ENCODE measurements at regions not wholly inside any gene's neighbourhood (a gene's known extent, or its start where the extent isn't known, plus 50 kb on each side); places are given as distances from the start of the nearest gene placed in this dataset.

- no peak overlapping the region for H3K27ac ChIP-seq (ENCODE audit: low read length)
- no peaks in the 10 kb centered on the region for H4K20me1 ChIP-seq (ENCODE audit: insufficient read depth, low read length)
Measured at GRCh38 chr2:107384422-107384821, 442.3 kb upstream of the RGPD4 start.

GRCh38 chr2:107385921-107386320, 440.8 kb upstream of the RGPD4 start:
- no peaks in the 10 kb centered on the region for H3K79me2 ChIP-seq (ENCODE audit: insufficient read depth, low read length)

More at GRCh38 chr2:107384422-107384821, 442.3 kb upstream of the RGPD4 start:
- no peaks in the 10 kb centered on the region for H3K9me3 ChIP-seq (ENCODE audit: insufficient read depth, low read length, severe bottlenecking)
- DNase-seq = no peak
- no peaks in the 10 kb centered on the region for H3K27me3 ChIP-seq (ENCODE audit: insufficient read depth, low read length, poor library complexity)
- no peak overlapping the region for H3K4me3 ChIP-seq (ENCODE audit: low read depth in 1 of 2, low read length in 2 of 2)
- H3K4me2 ChIP-seq (ENCODE audit: insufficient read depth, low read length) = no peak overlapping the region
- H3K36me3 ChIP-seq (ENCODE audit: insufficient read depth, low read length) = no peaks in the 10 kb centered on the region
- no peak overlapping the region for H3K9ac ChIP-seq (ENCODE audit: low read depth, low read length)
- TF ChIP-seq EZH2 (IDR thresholded peaks at IDR 0.05; ENCODE audit: borderline replicate concordance, low read depth, low read length, severe bottlenecking) = no peak
- TF ChIP-seq CTCF (IDR thresholded peaks at IDR 0.05; ENCODE audit: borderline replicate concordance, extremely low read depth, low read length, poor library complexity, severe bottlenecking) = no peak
- no peaks in the 10 kb centered on the region for H3K79me2 ChIP-seq (ENCODE audit: insufficient read depth, low read length)
- H3K4me1 ChIP-seq (ENCODE audit: insufficient read depth, low read length) = no peaks in the 10 kb centered on the region
- no peak for ATAC-seq (ENCODE audit: insufficient read depth, low read depth)
- H2AFZ ChIP-seq (ENCODE audit: low read depth, low read length) = no peak overlapping the region

GRCh38 chr2:107392241-107392704, 434.4 kb upstream of the RGPD4 start:
- Histone ChIP-seq H3K27ac (ENCODE audit: low read length) (no peak overlapping the region), H4K20me1 (ENCODE audit: insufficient read depth, low read length) (no peaks in the 10 kb centered on the region), H3K9me3 (ENCODE audit: insufficient read depth, low read length, severe bottlenecking) (no peaks in the 10 kb centered on the region), H3K4me1 (ENCODE audit: insufficient read depth, low read length) (no peaks in the 10 kb centered on the region), H3K36me3 (ENCODE audit: insufficient read depth, low read length) (no peaks in the 10 kb centered on the region), H3K79me2 (ENCODE audit: insufficient read depth, low read length) (no peaks in the 10 kb centered on the region), H2AFZ (ENCODE audit: low read depth, low read length) (no peak overlapping the region), H3K4me3 (ENCODE audit: low read depth in 1 of 2, low read length in 2 of 2) (no peak overlapping the region), H3K27me3 (ENCODE audit: insufficient read depth, low read length, poor library complexity) (no peaks in the 10 kb centered on the region), H3K9ac (ENCODE audit: low read depth, low read length) (no peak overlapping the region), H3K4me2 (ENCODE audit: insufficient read depth, low read length) (no peak overlapping the region)
- no peak for ATAC-seq (ENCODE audit: insufficient read depth, low read depth)
- TF ChIP-seq CTCF (IDR thresholded peaks at IDR 0.05; ENCODE audit: borderline replicate concordance, extremely low read depth, low read length, poor library complexity, severe bottlenecking) (no peak), EZH2 (IDR thresholded peaks at IDR 0.05; ENCODE audit: borderline replicate concordance, low read depth, low read length, severe bottlenecking) (no peak)
- DNase-seq = no peak

More at GRCh38 chr2:107385921-107386320, 440.8 kb upstream of the RGPD4 start:
- no peak overlapping the region for H3K4me3 ChIP-seq (ENCODE audit: low read depth in 1 of 2, low read length in 2 of 2)
- no peak overlapping the region for H3K4me2 ChIP-seq (ENCODE audit: insufficient read depth, low read length)
- no peak overlapping the region for H3K9ac ChIP-seq (ENCODE audit: low read depth, low read length)
- no peaks in the 10 kb centered on the region for H4K20me1 ChIP-seq (ENCODE audit: insufficient read depth, low read length)
- no peak for TF ChIP-seq CTCF (IDR thresholded peaks at IDR 0.05; ENCODE audit: borderline replicate concordance, extremely low read depth, low read length, poor library complexity, severe bottlenecking)
- TF ChIP-seq EZH2 (IDR thresholded peaks at IDR 0.05; ENCODE audit: borderline replicate concordance, low read depth, low read length, severe bottlenecking) = no peak
- DNase-seq = no peak
- H3K27ac ChIP-seq (ENCODE audit: low read length) = no peak overlapping the region
- no peaks in the 10 kb centered on the region for H3K36me3 ChIP-seq (ENCODE audit: insufficient read depth, low read length)
- no peaks in the 10 kb centered on the region for H3K27me3 ChIP-seq (ENCODE audit: insufficient read depth, low read length, poor library complexity)
- no peaks in the 10 kb centered on the region for H3K9me3 ChIP-seq (ENCODE audit: insufficient read depth, low read length, severe bottlenecking)
- no peak for ATAC-seq (ENCODE audit: insufficient read depth, low read depth)
- no peak overlapping the region for H2AFZ ChIP-seq (ENCODE audit: low read depth, low read length)
- H3K4me1 ChIP-seq (ENCODE audit: insufficient read depth, low read length) = no peaks in the 10 kb centered on the region

GRCh38 chr2:107393516-107393915, 433.2 kb upstream of the RGPD4 start:
- ATAC-seq (ENCODE audit: insufficient read depth, low read depth) = no peak
- no peaks in the 10 kb centered on the region for H3K36me3 ChIP-seq (ENCODE audit: insufficient read depth, low read length)
- TF ChIP-seq CTCF (IDR thresholded peaks at IDR 0.05; ENCODE audit: borderline replicate concordance, extremely low read depth, low read length, poor library complexity, severe bottlenecking) = no peak

More at GRCh38 chr2:107393516-107393915, 433.2 kb upstream of the RGPD4 start:
- H4K20me1 ChIP-seq (ENCODE audit: insufficient read depth, low read length) = no peaks in the 10 kb centered on the region
- no peaks in the 10 kb centered on the region for H3K27me3 ChIP-seq (ENCODE audit: insufficient read depth, low read length, poor library complexity)
- H3K9me3 ChIP-seq (ENCODE audit: insufficient read depth, low read length, severe bottlenecking) = no peaks in the 10 kb centered on the region
- no peak overlapping the region for H3K27ac ChIP-seq (ENCODE audit: low read length)
- H3K9ac ChIP-seq (ENCODE audit: low read depth, low read length) = no peak overlapping the region
- no peak overlapping the region for H3K4me3 ChIP-seq (ENCODE audit: low read depth in 1 of 2, low read length in 2 of 2)
- DNase-seq = no peak
- no peaks in the 10 kb centered on the region for H3K4me1 ChIP-seq (ENCODE audit: insufficient read depth, low read length)
- no peaks in the 10 kb centered on the region for H3K79me2 ChIP-seq (ENCODE audit: insufficient read depth, low read length)
- H3K4me2 ChIP-seq (ENCODE audit: insufficient read depth, low read length) = no peak overlapping the region
- no peak overlapping the region for H2AFZ ChIP-seq (ENCODE audit: low read depth, low read length)
